Sigmoid colon (tissue), 4 donors: ENCODE measurements at regions not wholly inside any gene's neighbourhood (a gene's known extent, or its start where the extent isn't known, plus 50 kb on each side); places are given as distances from the start of the nearest gene placed in this dataset.
"Not testable (repeated sequence)": the region's sequence is repeated elsewhere in the genome, so short reads cannot be mapped to it uniquely, and the experiment has no call there.

ENCODE experiments used
- EP300 ChIP-seq, 4 donors: sonication (generic); formaldehyde crosslinking; IDR thresholded peaks; one replicate each; pipeline ENCODE4 v1.6.1; 2017; ENCODE audit warnings: antibody characterized with exemption in 4 of 4
- TF ChIP-seq, protein P1 (sequence below), 4 experiments: fragments of 450-650 bp in 3 of 4; fragments of 200-600 bp in 1 of 4; IDR thresholded peaks; one replicate each; pipeline ENCODE4 v1.5.1; 2016 to 2019; ENCODE audit warnings: antibody characterized with exemption in 4 of 4, mild to moderate bottlenecking in 3 of 4, moderate library complexity in 2 of 4

DNA sequence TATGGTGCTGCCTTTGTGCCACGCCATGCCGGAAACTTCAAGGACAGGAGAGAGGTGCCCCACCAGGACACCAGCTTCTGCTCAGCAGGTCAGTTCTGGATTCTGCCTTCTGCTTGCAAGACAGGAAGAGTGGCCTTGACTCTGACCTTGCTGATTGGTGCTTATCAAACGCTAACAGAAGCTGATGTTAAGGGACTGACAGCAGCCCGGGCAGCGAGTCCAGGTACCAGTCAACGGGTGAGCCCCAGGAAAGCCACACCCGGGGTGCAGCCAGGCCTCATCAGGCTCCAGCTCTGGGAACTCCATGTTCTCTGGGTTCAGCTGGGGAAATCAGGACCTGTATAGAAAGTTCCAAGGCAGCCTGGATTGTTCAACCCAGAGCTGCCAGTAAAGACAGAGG, 116.8 kb upstream of the MTLN start:
- TF ChIP-seq EP300 (IDR thresholded peaks at IDR 0.05): not testable (repeated sequence)
- TF ChIP-seq, protein P1, sequence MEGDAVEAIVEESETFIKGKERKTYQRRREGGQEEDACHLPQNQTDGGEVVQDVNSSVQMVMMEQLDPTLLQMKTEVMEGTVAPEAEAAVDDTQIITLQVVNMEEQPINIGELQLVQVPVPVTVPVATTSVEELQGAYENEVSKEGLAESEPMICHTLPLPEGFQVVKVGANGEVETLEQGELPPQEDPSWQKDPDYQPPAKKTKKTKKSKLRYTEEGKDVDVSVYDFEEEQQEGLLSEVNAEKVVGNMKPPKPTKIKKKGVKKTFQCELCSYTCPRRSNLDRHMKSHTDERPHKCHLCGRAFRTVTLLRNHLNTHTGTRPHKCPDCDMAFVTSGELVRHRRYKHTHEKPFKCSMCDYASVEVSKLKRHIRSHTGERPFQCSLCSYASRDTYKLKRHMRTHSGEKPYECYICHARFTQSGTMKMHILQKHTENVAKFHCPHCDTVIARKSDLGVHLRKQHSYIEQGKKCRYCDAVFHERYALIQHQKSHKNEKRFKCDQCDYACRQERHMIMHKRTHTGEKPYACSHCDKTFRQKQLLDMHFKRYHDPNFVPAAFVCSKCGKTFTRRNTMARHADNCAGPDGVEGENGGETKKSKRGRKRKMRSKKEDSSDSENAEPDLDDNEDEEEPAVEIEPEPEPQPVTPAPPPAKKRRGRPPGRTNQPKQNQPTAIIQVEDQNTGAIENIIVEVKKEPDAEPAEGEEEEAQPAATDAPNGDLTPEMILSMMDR (IDR thresholded peaks at IDR 0.05): not testable (repeated sequence)
